IMR-90 (cell line): ENCODE measurements at regions not wholly inside any gene's neighbourhood (a gene's known extent, or its start where the extent isn't known, plus 50 kb on each side); places are given as distances from the start of the nearest gene placed in this dataset.

Source experiments
- ATAC-seq: fragments of 200-7000 bp; cut with Tn5 transposase; 2 replicates; pipeline ENCODE4 v1.9.1; 2020; ENCODE audit warnings: low read depth, mild to moderate bottlenecking, moderate library complexity
- BruUV-seq: library from RNA; stranded (reverse); fragments of 400-500 nt; replicated peaks from 2 replicates; lab custom pipeline; 2021; lab: Mats Ljungman, UMichigan
- CTCF ChIA-PET: fragments of 300-600 bp; formaldehyde crosslinking; extraction: SDS; loops from one replicate; lab custom pipeline; 2021; ENCODE audit warnings: antibody characterized with exemption; lab: Yijun Ruan, JAX
- POLR2A ChIA-PET: fragments of 300-600 bp; sonication (Branson Sonifier 250); formaldehyde crosslinking; loops from one replicate; lab custom pipeline; 2022; ENCODE audit warnings: antibody characterized with exemption; ENCODE audit not compliant: unreplicated experiment; lab: Charles Lee
- DNase-seq: peaks from one replicate; pipeline ENCODE4 v3.0.0; 2013
- H2AFZ ChIP-seq: replicated peaks from 2 replicates; pipeline ENCODE3; 2013; ENCODE audit warnings: low read length, mild to moderate bottlenecking; ENCODE audit not compliant: poor library complexity
- H2AK5ac ChIP-seq: 2 replicates; pipeline ENCODE4 v1.6.1; 2013; ENCODE audit warnings: low read depth, low read length, inconsistent platforms
- H2AK9ac ChIP-seq: replicated peaks from 2 replicates; pipeline ENCODE3; 2013; ENCODE audit warnings: mild to moderate bottlenecking, low read depth, low read length, moderate library complexity; ENCODE audit not compliant: poor library complexity
- H2BK120ac ChIP-seq: 2 replicates; pipeline ENCODE4 v1.6.1; 2013; ENCODE audit warnings: low read depth, low read length, inconsistent platforms
- H2BK15ac ChIP-seq: 3 replicates; pipeline ENCODE4 v1.6.1; 2013; ENCODE audit warnings: low read depth, low read length, inconsistent platforms
- H2BK20ac ChIP-seq: 2 replicates; pipeline ENCODE4 v1.6.1; 2013; ENCODE audit warnings: low read depth, mild to moderate bottlenecking, inconsistent platforms, low read length, moderate library complexity
- H2BK5ac ChIP-seq: 2 replicates; pipeline ENCODE4 v1.6.1; 2013; ENCODE audit warnings: mild to moderate bottlenecking, low read depth, low read length, inconsistent platforms; ENCODE audit not compliant: poor library complexity, severe bottlenecking
- H3K14ac ChIP-seq: replicated peaks from 2 replicates; pipeline ENCODE4 v1.6.1; 2013; ENCODE audit warnings: low read depth, low read length, inconsistent platforms
- H3K18ac ChIP-seq: 2 replicates; pipeline ENCODE4 v1.6.1; 2013; ENCODE audit warnings: low read depth, low read length, control low read depth
- H3K23ac ChIP-seq: 2 replicates; pipeline ENCODE4 v1.6.1; 2013; ENCODE audit warnings: low read depth, low read length, inconsistent platforms
- H3K27ac ChIP-seq: 2 replicates; pipeline ENCODE4 v1.5.1; 2013; ENCODE audit warnings: mild to moderate bottlenecking, control low read depth, low read length; ENCODE audit not compliant: insufficient read depth
- H3K27me3 ChIP-seq: 2 replicates; pipeline ENCODE4 v1.6.1; 2013; ENCODE audit warnings: low read length; ENCODE audit not compliant: control insufficient read depth, insufficient read depth
- H3K36me3 ChIP-seq: 2 replicates; pipeline ENCODE4 v1.6.1; 2013; ENCODE audit warnings: low read length, mixed read lengths; ENCODE audit not compliant: control insufficient read depth, insufficient read depth
- H3K4ac ChIP-seq: 2 replicates; pipeline ENCODE4 v1.6.1; 2013; ENCODE audit warnings: low read depth, low read length, inconsistent platforms
- H3K4me1 ChIP-seq: 2 replicates; pipeline ENCODE4 v1.6.1; 2013; ENCODE audit warnings: low read length, mixed read lengths; ENCODE audit not compliant: control insufficient read depth, insufficient read depth
- H3K4me2 ChIP-seq: 2 replicates; pipeline ENCODE4 v1.6.1; 2013; ENCODE audit warnings: low read depth, mild to moderate bottlenecking, control low read depth, low read length, moderate library complexity
- H3K4me3 ChIP-seq: 2 replicates; pipeline ENCODE4 v1.5.1; 2013; ENCODE audit warnings: low read depth, mild to moderate bottlenecking, control low read depth, low read length, moderate library complexity; ENCODE audit not compliant: insufficient read depth
- H3K56ac ChIP-seq: 2 replicates; pipeline ENCODE4 v1.6.1; 2013; ENCODE audit warnings: low read length, inconsistent platforms; ENCODE audit not compliant: insufficient read depth; ENCODE audit errors: extremely low read depth
- H3K79me1 ChIP-seq, 2 experiments: 2 replicates each; pipeline ENCODE4 v1.6.1; 2013; ENCODE audit warnings: low read length in 2 of 2, inconsistent platforms in 1 of 2, low read depth in 1 of 2
- H3K9ac ChIP-seq: 2 replicates; pipeline ENCODE4 v1.6.1; 2013; ENCODE audit warnings: low read depth, low read length, control low read depth
- H3K9me1 ChIP-seq: 2 replicates; pipeline ENCODE4 v1.6.1; 2013; ENCODE audit warnings: low read length, inconsistent platforms; ENCODE audit not compliant: insufficient read depth
- H3K9me3 ChIP-seq: 2 replicates; pipeline ENCODE4 v1.6.1; 2013; ENCODE audit warnings: low read length; ENCODE audit not compliant: control insufficient read depth, insufficient read depth
- H4K20me1 ChIP-seq: 2 replicates; pipeline ENCODE4 v1.6.1; 2013; ENCODE audit warnings: low read length, inconsistent platforms; ENCODE audit not compliant: insufficient read depth
- H4K5ac ChIP-seq: 2 replicates; pipeline ENCODE4 v1.6.1; 2013; ENCODE audit warnings: mild to moderate bottlenecking, low read depth, low read length, control low read depth
- H4K8ac ChIP-seq, 2 experiments: 2 replicates each; pipeline ENCODE4 v1.6.1; 2013; ENCODE audit warnings: low read depth in 2 of 2, low read length in 2 of 2, control low read depth in 1 of 2, inconsistent platforms in 1 of 2
- H4K91ac ChIP-seq: 2 replicates; pipeline ENCODE4 v1.6.1; 2013; ENCODE audit warnings: low read depth, low read length, inconsistent platforms; ENCODE audit not compliant: insufficient read depth
- BHLHE40 ChIP-seq: fragments of 150-350 bp; IDR thresholded peaks from 2 replicates; pipeline ENCODE4 v1.6.1; 2016; ENCODE audit warnings: mild to moderate bottlenecking, low read depth, low read length
- CEBPB ChIP-seq: IDR thresholded peaks from 2 replicates; pipeline ENCODE4 v1.6.1; 2012; ENCODE audit warnings: low read depth, low read length, improper control_type of control experiment
- CHD1 ChIP-seq: IDR thresholded peaks from 2 replicates; pipeline ENCODE4 v1.6.1; 2012; ENCODE audit warnings: low read depth, low read length, improper control_type of control experiment
- FOS ChIP-seq: fragments of 150-350 bp; IDR thresholded peaks from 2 replicates; pipeline ENCODE4 v1.6.1; 2016; ENCODE audit warnings: low read depth, low read length
- MAFK ChIP-seq: IDR thresholded peaks from 2 replicates; pipeline ENCODE4 v1.6.1; 2012; ENCODE audit warnings: low read depth, low read length, improper control_type of control experiment
- MAZ ChIP-seq: IDR thresholded peaks from 2 replicates; pipeline ENCODE4 v1.6.1; 2012; ENCODE audit warnings: low read depth, mild to moderate bottlenecking, low read length, improper control_type of control experiment, moderate library complexity, borderline replicate concordance
- MXI1 ChIP-seq: IDR thresholded peaks from 2 replicates; pipeline ENCODE4 v1.6.1; 2012; ENCODE audit warnings: low read depth, mild to moderate bottlenecking, low read length, moderate library complexity, borderline replicate concordance
- NFE2L2 ChIP-seq: fragments of 150-350 bp; IDR thresholded peaks from 2 replicates; pipeline ENCODE4 v1.6.1; 2016; ENCODE audit warnings: low read depth, mild to moderate bottlenecking, low read length
- POLR2A ChIP-seq: IDR thresholded peaks from 2 replicates; pipeline ENCODE4 v1.6.1; 2012; ENCODE audit warnings: mild to moderate bottlenecking, low read depth, low read length
- RAD21 ChIP-seq: IDR thresholded peaks from 2 replicates; pipeline ENCODE4 v1.6.1; 2012; ENCODE audit warnings: low read length, improper control_type of control experiment
- RCOR1 ChIP-seq: IDR thresholded peaks from 2 replicates; pipeline ENCODE4 v1.6.1; 2012; ENCODE audit warnings: mild to moderate bottlenecking, low read length, improper control_type of control experiment; ENCODE audit not compliant: insufficient replicate concordance
- RFX5 ChIP-seq: IDR thresholded peaks from 2 replicates; pipeline ENCODE4 v1.8.0; 2012; ENCODE audit warnings: low read depth, mild to moderate bottlenecking, low read length, moderate library complexity
- SMC3 ChIP-seq: fragments of 150-350 bp; IDR thresholded peaks from 2 replicates; pipeline ENCODE4 v1.6.1; 2016; ENCODE audit warnings: low read depth, mild to moderate bottlenecking, antibody characterized with exemption, low read length, moderate library complexity
- WGBS, 2 experiments: methylation state at CpG; one replicate each; pipeline versions ENCODE4 v1.1.5 to v1.1.7; 2013; ENCODE audit warnings: missing lambda C conversion rate in 2 of 2; ENCODE audit not compliant: insufficient read length in 1 of 2; ENCODE audit errors: extremely low coverage in 2 of 2; 5-methylcytosine and 5-hydroxymethylcytosine counted together
- dilution Hi-C: fragments of 300-500 bp; cut with HindIII; formaldehyde crosslinking; loops from one replicate; pipeline ENCODE4 v1.14.3; 2018; ENCODE audit warnings: low sequenced_read_pairs; ENCODE audit not compliant: unreplicated experiment
- in situ Hi-C: fragments of 300-500 bp; cut with MboI; formaldehyde crosslinking; loops from 3 replicates; pipeline ENCODE4 v1.14.3; 2019; ENCODE audit warnings: low sequenced_read_pairs, inconsistent platforms, mixed read lengths
- intact Hi-C: fragments of 100-400 bp; cut with micrococcal nuclease; formaldehyde crosslinking; loops from 2 replicates; pipeline ENCODE4 v1.10.0; 2022
- TF ChIP-seq, protein P1 (sequence below): conservative IDR thresholded peaks from 2 replicates; pipeline ENCODE4 v1.5.1; 2012; ENCODE audit warnings: mild to moderate bottlenecking, low read depth, low read length, improper control_type of control experiment
- TF ChIP-seq, protein P2 (sequence below): fragments of 150-350 bp; IDR thresholded peaks from 2 replicates; pipeline ENCODE4 v1.6.1; 2016; ENCODE audit warnings: low read depth, mild to moderate bottlenecking, low read length, moderate library complexity, borderline replicate concordance
- TF ChIP-seq, protein P3 (sequence below): fragments of 150-350 bp; IDR thresholded peaks from 2 replicates; pipeline ENCODE4 v1.6.1; 2017; ENCODE audit warnings: mild to moderate bottlenecking, antibody characterized with exemption, low read length, low read depth

DNA sequence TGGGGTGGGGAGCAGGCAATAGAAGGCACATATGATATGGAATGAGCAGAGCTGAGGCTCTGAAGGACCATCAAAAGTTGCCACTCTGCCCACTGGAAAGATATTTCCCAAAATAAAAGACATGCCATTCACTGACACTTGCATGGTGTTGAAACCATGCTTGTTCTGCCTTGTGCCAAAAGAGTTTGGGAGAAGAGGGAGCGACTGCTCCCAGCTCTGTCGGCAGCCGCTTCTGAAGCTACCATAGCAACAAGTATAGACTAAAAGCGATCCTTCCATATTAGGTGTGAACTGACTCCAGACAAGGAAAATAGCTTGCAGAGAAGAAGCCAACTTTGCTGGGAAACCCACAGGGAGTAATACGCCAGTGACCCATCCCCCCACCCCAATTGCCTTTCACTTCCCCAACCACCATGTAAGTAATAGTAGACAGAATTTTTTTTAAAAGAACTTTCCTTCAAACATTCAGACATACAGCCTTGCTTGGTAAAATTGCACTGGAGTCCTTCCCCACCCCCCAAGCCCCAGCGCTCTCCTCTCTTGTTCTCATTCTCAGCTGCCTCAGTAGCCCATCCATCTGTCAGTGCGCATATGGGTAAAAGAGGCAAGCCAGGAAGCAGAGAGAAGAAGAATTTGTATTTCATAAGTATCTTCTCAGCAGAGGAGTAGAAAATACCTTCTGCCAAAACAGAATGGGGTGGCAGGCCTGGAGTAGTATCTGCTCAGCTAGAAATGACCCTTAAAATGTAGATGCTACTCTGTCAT is 263.7 kb downstream of the OMA1 start:
- in situ Hi-C loops (no loop called here), dilution Hi-C loops (no loop called here), intact Hi-C loops (no loop called here)
- 20% methylated on average over 2 of the region's 7 CpGs; no CpG with 5 or more reads in 1 of the 2 experiments for WGBS, 2 experiments
- Histone ChIP-seq H2BK15ac (no peak overlapping the region), H3K9ac (no peak overlapping the region), H4K20me1 (no peaks in the 10 kb centered on the region), H4K91ac (no peak overlapping the region), H2BK120ac (no peak overlapping the region), H4K5ac (no peak overlapping the region), H2BK20ac (no peak overlapping the region), H3K14ac (no peak overlapping the region), H3K4ac (no peak overlapping the region), H3K23ac (no peak overlapping the region), H3K56ac (no peak overlapping the region), H3K36me3 (no peaks in the 10 kb centered on the region), H3K9me3 (no peaks in the 10 kb centered on the region), H3K9me1 (no peaks in the 10 kb centered on the region), H3K79me1 (no peaks in the 10 kb centered on the region), H3K27ac (no peak overlapping the region), H2AK9ac (no peak overlapping the region), H2BK5ac (no peak overlapping the region), H3K18ac (no peak overlapping the region), H4K8ac (no peak overlapping the region), H2AK5ac (no peak overlapping the region), H2AFZ (no peak overlapping the region), H3K4me3 (no peak overlapping the region), H3K4me2 (no peak overlapping the region), H3K27me3 (no peaks in the 10 kb centered on the region), H3K4me1 (no peaks in the 10 kb centered on the region)
- ATAC-seq (no peak), DNase-seq (no peak)
- no peak for TF ChIP-seq RAD21
- no peak for TF ChIP-seq MAZ
- TF ChIP-seq BHLHE40, result no peak
- TF ChIP-seq SMC3, result no peak
- TF ChIP-seq CHD1, result no peak
- TF ChIP-seq, protein P1, sequence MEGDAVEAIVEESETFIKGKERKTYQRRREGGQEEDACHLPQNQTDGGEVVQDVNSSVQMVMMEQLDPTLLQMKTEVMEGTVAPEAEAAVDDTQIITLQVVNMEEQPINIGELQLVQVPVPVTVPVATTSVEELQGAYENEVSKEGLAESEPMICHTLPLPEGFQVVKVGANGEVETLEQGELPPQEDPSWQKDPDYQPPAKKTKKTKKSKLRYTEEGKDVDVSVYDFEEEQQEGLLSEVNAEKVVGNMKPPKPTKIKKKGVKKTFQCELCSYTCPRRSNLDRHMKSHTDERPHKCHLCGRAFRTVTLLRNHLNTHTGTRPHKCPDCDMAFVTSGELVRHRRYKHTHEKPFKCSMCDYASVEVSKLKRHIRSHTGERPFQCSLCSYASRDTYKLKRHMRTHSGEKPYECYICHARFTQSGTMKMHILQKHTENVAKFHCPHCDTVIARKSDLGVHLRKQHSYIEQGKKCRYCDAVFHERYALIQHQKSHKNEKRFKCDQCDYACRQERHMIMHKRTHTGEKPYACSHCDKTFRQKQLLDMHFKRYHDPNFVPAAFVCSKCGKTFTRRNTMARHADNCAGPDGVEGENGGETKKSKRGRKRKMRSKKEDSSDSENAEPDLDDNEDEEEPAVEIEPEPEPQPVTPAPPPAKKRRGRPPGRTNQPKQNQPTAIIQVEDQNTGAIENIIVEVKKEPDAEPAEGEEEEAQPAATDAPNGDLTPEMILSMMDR, result no peak
- TF ChIP-seq, protein P2, sequence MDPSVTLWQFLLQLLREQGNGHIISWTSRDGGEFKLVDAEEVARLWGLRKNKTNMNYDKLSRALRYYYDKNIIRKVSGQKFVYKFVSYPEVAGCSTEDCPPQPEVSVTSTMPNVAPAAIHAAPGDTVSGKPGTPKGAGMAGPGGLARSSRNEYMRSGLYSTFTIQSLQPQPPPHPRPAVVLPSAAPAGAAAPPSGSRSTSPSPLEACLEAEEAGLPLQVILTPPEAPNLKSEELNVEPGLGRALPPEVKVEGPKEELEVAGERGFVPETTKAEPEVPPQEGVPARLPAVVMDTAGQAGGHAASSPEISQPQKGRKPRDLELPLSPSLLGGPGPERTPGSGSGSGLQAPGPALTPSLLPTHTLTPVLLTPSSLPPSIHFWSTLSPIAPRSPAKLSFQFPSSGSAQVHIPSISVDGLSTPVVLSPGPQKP, result no peak
- TF ChIP-seq, protein P3, sequence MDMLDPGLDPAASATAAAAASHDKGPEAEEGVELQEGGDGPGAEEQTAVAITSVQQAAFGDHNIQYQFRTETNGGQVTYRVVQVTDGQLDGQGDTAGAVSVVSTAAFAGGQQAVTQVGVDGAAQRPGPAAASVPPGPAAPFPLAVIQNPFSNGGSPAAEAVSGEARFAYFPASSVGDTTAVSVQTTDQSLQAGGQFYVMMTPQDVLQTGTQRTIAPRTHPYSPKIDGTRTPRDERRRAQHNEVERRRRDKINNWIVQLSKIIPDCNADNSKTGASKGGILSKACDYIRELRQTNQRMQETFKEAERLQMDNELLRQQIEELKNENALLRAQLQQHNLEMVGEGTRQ, result no peak
- TF ChIP-seq FOS, result no peak
- TF ChIP-seq NFE2L2, result no peak
- TF ChIP-seq CEBPB, result no peak
- no peak for TF ChIP-seq RFX5
- TF ChIP-seq MAFK, result no peak
- no peak for TF ChIP-seq RCOR1
- no peak for TF ChIP-seq POLR2A
- no peak for TF ChIP-seq MXI1
- ChIA-PET POLR2A (no interaction called here), CTCF (no interaction called here)
- no TSS peak for BruUV-seq
